HG02970 (cell line): ENCODE measurements at regions not wholly inside any gene's neighbourhood (a gene's known extent, or its start where the extent isn't known, plus 50 kb on each side); places are given as distances from the start of the nearest gene placed in this dataset.

Experiments used
- ATAC-seq: cut with Tn5 transposase; IDR thresholded peaks from one replicate; pipeline ENCODE4 v1.9.1; 2021; ENCODE audit warnings: mild to moderate bottlenecking, moderate library complexity, moderate number of reproducible peaks; ENCODE audit not compliant: unreplicated experiment, low FRiP score

DNA sequence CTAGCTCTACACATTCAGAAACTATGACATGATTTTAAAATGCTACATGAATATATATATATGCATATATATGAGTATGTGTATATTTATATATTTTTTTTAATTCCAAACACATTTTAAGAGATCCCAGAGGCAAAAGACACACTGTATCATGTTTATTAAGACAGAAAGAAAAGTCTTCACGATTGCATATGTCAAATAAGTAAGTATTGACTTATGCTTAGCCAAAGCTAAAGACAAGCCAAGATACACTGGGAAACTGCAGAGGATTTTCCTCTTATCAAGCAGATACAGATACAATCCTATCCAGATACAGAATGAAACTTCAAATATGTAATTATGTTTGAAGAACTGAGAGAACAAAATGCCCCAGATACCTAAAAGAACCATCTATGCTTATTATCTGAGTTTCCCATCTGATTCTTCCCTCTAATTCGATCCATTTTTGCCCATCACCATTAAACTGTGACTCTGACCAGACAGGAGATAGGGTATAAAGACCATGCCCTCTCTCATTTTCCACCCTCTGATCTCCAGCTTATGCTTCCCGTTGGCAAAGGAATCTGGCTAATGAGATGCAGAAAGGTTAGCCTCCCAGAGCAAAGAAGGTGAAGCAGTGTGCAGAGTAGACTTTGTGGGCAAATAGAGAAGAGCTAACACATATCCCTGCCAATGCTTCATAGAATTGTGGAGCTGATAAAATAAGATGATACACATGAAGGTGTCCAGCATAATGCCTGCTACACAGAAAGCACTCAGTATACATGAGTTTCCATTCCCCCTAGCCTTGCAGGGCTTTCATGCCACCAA lies 131.0 kb upstream of the TARS1 start:
- no peak for ATAC-seq

DNA sequence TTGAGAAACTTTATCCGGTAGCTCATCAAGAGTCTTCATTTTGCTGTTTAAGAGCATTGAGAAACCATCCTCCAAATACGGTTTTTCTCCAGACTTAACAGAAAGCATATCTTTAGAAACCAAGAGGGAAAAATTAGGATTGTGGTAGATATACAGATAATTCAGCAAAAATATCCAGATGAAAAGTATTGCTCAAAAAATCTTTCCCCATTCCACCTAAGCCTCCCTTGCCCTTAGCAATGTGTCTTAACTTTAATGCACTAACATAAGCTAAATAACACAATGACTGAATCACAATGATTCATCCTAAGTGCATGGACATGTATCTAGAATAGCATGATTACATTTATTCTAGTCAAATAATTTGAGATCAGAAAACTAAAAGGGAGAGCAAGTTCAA lies 130.3 kb upstream of the TARS1 start:
- ATAC-seq, result no peak

DNA sequence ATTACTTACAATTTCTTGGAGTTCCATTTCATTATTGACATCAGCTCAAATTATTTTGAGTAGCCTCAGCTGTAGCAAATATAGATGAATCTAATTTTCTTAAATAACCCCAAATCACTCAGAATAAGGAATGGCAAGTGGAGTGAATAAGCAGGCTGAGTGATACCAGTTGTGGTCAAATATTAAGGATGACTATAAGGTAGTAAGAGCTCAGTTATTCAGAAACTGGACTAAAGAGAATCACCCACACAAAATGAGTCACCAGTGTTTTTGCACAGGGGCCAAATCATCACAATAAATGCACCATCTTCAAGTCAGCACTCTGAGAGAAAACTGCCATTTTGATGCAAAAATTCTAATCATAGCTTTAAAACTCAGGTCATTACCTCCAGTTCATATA lies 128.9 kb upstream of the TARS1 start:
- no peak for ATAC-seq

DNA sequence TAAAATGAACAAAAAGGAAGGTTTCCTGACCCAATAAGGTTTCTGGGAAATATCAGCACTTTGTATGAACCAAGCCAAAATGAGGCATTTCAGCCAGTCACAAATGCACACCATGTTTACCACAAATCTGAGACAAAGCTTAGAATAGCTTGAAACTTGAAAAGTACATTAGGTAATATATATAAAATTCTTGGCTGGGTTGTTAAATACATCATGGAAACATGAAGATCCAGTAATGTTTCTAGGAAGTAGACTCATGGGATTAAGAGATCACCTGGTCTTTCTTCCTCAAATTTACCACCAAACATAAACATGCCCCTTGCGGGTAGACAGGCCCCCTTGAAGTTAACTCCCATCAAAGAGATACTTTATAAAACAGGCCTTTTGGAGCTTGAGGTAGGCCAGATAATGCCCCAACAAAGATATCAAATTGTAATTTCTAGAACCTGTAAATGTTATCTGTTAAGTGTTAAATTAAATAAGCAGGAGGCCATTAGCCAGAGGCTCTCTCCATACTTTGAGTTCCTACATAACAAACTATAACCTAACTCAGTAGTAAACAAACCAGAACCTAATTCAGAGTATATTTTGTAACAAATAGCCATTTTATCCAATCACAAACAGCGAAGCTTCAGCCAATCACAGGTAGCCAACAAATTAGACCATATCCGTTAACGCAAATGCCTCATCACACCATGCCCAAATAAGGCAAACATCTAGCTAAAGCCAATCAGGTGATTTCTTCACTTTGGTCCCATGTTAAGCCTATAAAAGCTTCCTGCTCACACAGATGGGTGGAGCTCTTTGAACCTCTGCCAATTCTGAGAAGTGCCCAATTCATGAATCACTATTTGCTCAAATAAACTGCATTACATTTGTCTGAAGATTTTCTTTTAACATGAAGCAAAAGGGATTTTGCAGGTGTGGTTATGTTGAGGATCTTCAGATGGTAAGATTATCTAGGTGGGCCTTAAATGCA lies 127.9 kb upstream of the TARS1 start:
- ATAC-seq, result no peak

DNA sequence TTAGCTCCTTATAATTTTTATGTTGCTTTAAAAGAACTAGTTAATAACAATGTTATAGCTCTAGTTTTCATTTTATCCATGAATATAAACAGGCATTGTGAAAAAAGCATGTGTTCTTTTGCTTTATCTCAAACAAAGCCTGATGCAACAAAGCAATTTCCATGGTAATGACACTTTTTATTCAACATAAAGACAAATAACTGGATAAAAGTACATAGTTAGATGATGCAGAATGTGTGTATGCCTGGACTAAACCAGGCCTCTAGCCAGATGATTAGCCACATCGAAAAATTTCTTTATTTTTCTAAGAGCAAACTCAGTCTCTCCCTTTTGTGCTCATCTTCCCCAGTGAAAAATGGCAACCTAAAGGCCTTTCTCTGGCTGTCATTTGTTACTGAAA lies 125.6 kb upstream of the TARS1 start:
- ATAC-seq, result no peak

DNA sequence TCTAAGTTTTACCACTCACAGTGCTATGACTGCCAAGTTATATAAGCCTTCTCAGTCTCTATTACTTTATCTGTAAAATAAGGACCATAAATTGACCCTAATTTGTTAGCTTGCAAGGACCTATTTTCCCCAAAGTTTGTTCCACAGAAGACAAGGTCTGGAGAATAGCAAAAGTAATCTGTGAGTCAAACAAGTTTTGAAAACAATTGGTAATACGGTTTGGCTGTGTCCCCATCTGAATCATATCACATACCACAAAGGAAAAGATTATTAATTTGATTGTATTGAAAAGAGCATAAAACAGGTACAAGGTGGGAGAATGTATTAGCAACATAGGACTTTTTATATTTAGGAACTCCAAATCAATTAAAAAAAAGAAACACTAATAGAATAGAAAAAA lies 124.0 kb upstream of the TARS1 start:
- no peak for ATAC-seq

DNA sequence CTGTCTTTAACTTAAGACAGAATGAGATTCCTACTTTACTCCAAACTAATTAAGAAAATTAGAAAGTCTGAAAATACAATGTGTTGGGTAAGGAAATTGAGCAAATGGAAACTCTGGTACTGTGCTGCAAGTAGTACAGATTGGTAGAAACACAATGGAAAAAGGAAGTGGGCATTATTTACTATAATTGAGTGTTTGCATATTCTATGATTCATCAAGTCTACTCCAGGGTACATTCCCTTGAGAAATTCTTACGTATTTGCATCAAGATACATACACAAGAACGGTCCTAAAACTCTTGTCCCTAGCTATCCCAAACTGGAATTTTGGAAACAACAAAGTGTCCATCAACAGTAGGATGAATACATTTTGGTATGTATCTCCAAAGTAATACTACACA lies 123.5 kb upstream of the TARS1 start:
- no peak for ATAC-seq

DNA sequence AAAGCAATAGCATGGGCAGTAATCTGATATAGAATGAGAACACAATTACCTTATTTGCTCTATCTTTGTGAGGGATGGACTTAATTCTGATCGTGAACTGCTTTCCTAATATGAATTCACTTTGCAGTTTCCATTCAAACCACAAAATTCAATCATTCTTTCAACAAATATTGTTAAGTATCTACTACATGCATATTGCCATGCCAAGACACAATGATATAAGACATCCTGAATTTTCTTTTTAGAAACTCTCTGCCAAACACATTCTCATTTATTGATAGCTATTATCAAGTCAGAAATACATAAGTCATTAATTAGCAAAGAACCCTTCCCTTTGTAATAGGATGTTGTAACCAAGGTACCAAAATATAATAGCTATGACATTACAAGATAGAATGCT lies 121.6 kb upstream of the TARS1 start:
- no peak for ATAC-seq

DNA sequence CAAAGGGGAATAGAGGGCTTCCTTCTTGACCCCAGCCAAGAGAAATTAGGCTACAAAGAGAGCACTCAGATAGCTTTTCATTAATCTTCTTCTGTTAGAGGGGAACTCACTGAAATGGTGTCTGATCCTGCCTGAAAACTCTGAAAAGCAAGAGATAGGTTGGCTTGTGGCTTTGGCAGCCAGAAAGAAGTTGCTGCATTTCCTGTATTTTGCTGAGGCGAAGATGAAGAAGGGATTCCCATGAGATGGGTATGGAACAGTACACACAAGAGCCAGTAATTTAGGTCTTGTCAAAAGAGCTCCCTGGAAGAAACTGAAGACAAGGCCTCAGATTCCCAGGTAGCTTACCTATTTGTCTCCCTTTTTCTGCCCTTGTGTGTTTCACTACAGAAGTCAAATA lies 120.9 kb upstream of the TARS1 start:
- no peak for ATAC-seq

DNA sequence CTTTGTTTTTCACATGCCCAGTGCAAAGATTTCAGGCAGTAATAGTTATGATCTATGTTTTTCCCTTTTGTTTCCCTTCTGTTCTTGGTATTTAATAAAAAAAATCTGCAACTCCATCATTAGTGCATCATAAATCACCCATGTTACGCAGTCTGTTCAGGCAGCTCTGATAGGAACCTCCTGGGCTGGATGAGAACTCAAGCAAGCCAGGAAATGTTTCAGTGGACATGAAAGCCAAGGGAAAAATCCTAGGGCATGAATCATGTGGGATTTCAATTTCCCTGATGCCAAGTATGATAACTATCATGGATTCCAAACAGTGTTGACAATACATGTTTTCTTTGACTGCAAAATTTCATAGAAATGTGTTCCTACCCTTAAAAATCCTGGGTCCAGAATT lies 119.7 kb upstream of the TARS1 start:
- ATAC-seq, result no peak

DNA sequence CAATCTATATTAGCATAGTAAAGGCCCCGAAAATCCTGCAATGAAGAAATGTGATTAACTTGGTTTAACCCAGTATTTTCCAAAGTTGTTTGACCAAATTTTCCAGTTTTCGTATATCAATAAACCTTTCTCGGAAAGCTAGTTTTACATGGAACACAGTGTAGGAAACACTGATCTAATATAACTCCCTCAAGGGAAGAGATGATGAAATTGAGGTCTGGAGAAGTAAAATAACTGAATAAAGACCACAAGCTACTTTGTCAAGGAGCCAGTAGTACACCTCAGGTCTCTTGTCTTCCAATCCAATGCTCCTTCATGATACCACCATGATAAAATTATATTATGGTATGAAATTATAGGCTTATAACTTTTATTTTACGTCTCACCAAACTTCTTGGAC lies 118.1 kb upstream of the TARS1 start:
- ATAC-seq, result no peak

DNA sequence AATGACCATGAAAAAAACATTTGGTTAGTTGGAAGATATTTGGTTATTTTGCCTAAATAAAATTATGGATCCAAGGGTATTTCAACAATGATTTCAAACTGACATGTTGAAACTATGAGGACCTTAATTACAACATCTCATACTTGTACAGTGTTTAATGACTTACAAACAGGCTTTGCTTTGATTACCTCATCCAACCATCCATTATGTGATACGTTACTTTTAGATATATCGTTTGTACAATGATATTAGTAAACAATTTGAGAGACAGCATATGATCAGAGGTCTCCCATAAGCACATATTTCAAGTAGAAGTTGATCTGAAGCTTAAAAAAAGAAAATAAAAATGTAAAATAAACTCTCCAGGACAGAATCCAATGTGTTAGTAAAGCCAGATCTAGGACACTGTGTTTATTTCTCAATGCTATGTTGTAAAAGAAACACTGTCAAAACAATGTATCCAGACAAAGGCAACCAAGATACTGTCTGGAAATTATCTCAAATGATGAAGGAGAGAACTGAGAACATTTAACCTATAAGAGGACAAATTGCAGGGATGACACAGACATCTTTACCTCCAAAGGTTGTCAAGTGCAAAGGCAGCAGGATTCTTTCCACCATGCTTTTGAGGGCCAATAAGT lies 116.0 kb upstream of the TARS1 start:
- no peak for ATAC-seq

DNA sequence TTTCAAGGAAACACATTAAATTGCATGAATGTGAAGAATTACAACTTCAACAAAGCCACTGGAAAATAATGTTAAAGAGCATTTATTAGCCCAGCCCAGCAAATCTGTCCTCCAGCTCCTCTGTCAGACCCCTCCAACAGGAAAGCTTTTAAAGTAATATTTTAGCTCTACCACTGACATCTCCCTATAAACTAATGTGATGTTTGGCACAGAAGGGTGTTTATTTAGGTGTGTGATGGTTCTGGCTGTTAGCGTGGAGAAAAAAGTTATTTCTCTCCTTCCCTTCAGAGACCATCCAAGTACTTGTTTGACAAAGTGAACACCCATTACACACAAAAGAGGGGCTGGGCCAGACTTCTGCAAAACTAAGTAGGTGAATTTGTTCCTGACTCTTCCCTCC lies 111.9 kb upstream of the TARS1 start:
- ATAC-seq, result no peak

DNA sequence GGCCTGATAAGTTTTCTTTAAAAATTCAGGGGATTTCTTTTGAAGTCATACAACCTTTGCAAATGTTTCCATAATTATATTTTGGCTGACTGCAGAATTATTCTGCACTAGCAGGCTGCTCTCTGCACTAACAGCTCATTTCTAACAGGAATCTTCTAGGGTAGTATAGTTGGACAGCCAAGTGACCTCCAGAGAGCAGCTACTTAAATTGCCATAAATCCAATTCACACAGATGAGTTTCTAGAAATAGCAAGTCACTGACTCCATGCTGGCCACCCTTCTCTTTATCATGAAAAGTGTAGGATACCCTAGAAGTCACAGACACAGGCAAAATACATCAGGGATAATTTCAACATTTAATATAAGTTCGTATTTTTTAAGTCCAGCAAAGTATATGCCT lies 110.9 kb upstream of the TARS1 start:
- ATAC-seq, result no peak

DNA sequence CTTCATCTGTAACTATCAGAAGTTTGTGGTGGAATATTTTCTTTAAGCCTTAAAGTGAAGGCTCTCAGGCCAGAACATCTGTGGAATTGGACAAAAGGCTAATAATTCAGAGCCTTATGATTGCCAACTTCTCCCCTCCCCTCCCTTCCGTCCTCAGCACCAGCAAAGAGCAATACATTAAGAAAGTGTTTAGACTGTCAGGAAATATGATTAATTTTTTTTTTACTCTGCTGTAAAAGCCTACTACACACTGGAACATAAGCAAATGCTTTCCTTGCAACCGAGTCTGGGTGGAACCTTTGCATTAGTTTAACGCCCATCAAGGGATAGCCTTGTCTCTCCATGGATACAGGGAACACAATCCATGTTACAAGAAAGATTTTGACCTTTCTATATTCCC lies 110.3 kb upstream of the TARS1 start:
- no peak for ATAC-seq

DNA sequence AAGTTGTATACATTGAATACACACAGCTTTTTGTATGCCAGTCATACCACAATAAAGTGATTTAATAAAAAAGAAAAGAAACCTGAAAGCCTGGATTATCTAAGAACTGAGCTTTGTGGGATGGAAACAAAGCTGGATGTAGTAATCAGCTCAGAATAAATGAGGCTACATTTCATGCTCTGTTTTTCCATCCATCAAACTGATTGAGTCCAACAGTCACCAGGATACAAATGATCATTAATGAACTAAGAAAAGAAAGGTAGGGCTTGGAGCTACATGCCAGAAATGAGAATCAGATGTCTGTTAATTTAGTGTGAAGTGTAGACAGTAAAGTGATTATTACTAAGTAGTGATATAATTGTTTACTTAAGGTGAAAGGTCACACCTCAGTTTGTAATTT lies 109.8 kb upstream of the TARS1 start:
- no peak for ATAC-seq

DNA sequence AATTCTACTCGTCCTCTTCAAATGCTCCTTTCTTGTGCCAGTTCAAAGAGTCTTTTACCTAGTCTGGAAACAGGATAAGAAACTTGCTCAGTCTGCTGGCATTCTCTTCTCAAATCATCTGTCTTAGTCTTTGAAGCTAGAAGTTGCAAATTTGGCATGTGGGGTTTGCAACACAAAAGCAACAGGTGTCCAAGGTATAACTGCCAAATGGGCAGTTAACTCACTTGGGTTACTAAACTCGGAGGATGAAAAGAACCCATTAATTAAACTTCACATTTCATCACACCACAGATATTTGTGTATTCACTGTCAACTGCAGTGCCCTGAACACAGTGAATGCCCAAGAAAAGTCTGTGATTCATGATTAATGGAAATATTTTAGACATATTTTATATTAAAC lies 108.0 kb upstream of the TARS1 start:
- no peak for ATAC-seq

DNA sequence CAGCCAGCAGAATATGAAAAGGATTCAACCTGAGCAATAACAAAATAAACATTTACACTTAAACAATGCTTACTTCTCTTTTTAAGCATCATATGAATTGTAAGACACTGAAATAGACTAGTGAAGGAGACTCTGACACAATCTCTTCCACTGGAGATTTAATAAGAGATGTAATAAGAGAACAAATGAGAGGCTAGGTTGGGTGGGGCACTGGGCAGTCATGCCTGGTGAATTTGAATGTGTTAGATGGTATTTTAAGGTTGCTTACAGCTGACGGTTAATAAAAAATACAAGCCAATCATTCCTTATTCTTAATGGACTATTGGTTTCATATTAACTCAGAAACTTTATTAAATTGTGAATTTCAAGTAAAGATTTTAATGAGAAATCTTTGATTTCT lies 105.9 kb upstream of the TARS1 start:
- ATAC-seq, result no peak

DNA sequence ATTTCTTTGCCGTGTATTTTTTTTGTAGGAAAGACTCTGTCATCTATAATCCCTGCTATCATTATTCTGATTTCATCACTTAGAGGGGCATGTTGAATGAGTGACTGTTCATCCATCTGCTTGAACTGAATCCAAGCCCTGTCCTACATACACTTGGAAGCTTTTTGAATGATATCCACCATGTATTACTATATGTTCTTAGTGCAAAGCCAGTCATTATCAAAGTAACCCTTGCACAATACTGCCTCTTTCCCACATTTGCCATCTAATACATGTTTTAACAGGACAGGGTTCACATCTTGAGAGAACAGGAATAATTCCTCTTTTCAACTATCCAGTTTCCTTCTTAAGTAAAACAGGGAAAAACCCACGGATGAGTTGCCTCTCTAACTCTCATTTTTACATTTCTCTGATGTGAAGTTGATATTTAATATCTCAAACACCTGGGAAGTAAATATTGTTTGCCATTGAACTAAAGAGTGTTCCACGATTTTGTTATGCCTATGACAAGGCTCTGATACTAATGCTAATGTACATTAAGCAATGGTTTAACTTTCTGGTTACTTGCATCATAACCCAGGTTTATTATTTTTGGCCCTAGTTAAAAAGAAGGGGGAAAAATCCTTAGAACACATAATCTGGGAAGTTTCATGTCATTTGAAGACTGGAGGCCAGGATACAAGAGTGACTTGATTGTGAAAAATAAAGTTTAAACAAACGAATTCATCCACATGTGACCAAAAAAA lies 103.7 kb upstream of the TARS1 start:
- no peak for ATAC-seq

DNA sequence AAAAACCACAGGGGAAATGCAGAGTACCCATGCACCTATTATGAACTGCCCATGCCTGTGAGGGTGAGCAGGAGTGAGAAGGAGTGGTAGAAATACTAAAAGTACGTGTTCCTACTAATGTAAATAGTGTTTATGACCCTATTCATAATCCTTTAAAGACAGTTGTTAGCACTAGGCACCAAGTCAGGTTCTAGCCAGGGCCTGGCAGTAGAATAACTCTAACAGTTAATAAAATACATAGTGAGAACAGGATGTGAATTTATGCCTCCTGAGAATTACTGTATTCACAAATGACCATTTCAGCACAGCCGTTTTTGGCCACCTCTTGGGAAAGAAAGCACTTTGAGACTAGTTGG lies 103.2 kb upstream of the TARS1 start:
- ATAC-seq, result no peak
